Endometrial microvascular endothelial cells (primary cell): ENCODE measurements at regions not wholly inside any gene's neighbourhood (a gene's known extent, or its start where the extent isn't known, plus 50 kb on each side); places are given as distances from the start of the nearest gene placed in this dataset.

Source experiments
- in situ Hi-C: cut with HindIII; loops from 2 replicates; pipeline ENCODE4 v1.10.0; 2017; ENCODE audit warnings: low sequenced_read_pairs, low pct_unique_long_range_greater_than_20kb; ENCODE audit errors: inconsistent ontology term

DNA sequence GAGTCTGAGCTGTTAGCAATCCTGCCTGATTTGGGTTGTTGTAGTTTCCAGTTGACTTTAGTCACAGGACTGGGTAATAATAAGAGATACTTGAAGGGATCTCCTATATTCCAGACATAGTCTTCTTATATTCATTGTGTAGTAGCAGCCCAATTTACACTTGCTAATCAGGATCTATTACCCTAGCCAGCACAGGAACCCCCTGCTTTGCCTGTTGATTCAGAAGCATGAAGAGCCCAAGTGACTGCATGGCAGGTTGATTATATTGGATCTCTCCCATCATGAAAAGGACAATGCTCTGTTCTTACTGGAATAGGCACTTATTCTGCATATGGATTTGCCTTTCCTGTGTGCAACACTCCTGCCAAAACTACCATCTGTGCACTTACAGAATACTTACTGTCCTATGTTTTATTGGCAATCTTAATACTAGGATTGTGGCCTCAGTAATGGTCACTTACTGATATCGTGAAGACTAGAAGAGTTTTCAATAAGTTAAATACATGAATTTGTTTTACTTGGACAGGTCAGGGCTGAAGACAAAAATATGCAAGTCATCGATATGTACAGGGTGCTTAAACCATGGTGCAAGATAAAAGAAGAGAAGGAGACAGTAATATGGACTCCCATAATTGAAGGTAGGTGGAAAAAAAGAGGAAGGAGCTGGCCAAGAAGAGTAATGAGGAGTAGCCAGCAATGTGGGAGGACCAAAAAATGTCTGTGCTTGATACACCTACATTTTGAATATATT, 304.1 kb downstream of the MCTP2 start:
- in situ Hi-C loops, result no loop called here

DNA sequence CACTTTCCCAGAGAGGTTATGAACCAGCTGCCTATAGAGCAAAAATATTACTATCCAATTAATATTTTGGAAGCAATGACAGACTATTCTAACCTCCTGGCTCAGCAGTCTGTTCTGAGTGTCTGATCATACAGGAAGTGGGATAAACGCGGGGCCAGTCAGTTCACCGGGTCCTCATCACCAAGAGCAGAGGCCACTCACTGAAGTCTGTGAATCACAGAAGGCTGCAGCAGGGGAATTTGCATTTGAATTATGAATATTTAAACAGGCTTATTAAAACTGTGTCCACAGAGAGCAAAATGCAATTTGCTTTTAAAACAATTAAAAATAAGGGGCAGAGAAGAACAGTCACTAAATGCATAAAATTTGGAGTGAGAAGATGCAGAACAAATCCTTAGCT, 305.2 kb downstream of the MCTP2 start:
- in situ Hi-C loops, result no loop called here

DNA sequence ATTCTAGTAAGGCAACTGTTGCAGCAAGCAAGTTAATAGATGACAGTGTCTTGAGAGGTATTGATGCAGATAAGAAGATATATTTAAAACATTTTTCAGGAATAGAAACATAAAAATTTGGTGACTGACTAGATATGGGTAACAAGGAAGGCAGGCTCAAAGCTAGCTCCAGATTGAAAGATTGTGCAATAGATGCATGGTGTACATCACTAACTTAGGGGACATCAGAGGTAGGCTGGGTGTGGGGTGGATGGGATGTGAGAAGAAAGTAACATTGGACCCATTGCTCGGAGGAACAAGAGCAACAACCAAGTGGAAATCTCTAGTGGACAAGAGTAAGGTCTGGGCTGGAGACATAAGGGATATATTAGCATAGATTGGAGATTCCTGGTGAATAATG, 306.9 kb downstream of the MCTP2 start:
- in situ Hi-C loops, result no loop called here

DNA sequence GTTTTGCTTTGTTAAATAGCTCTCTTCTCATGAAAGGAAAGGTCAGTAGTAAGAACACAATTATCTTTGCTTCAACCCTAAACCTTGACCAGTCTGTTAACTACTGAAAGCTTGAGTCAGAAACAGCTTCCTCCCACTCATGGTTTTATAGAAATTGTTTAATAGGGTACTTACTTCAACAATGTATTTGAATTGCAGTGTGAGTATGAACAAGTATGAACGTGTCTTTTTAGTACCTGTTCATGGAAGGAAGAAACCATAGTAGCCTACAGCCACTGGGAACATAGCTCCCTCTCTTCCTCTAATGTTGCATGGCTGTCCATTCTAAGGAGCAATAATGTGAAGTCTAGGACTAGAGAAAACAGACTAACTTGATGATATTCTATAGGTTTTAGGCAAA, 311.0 kb downstream of the MCTP2 start:
- in situ Hi-C loops, result no loop called here

DNA sequence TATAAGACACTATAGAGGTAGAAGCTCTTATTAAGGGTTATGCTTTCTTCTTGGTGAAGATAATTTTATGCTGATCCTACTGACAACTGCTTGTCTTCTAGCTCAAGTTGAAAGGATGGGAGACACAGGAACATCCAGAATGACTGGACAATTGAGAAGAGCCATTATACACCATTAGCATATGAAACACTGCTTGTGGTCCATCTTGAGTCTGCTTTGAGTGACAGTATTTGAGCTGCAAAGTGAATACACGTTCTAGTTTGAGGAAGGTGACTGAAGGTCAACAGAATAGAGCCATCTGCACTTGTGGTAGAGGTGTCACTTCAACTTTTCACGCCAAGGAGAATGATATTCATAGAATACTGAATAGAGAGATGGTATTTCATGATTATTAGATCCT, 315.4 kb downstream of the MCTP2 start:
- in situ Hi-C loops, result no loop called here

DNA sequence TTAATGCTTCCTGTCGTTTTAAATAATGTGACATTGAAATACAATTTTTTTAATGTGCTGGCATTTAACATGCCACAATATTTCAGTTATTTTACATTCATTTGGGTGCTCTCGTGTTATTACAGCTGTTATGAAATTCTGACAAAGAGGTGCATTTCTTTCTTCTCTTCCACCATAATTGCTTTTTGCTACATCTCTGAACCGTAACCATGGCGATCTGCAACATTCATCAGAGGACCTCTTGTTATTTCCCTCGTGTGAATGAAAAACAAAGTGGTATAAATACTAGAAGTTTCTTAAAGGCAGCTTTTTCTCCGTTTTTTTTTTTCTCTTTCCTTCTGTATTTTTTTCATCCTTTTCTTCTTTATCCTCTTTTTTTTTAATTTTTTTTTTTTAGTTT, 316.4 kb downstream of the MCTP2 start:
- in situ Hi-C loops, result no loop called here

DNA sequence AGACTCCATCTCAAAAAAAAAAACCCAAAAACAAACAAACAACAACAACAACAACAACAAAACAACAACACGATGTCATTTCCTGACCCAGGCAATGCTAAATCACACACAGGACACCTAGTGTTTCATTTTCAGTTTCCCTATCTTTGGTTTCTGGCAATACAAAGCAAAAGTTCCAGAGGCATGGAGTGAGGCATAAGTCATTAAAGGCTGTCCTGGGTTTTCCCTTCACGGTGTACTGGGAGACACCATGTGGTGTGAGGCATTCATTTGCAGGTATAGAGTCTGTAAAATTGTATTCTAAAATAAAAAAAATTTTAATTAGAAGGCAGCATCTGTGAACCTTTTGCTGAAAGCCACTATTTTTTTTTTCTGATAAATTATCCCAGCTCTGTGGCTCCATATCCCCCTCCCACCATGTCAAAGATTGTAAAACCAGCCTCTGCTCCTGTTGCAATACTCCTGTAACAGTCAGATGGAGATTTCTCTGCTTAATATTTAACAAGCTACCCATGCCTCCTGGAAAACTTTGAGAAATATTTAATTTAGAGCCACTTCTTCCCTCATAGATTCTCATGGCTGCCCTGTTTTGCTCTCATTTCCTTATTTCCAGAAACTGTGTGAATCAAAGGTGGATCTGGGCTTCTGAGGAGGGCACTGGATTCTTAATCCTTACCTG, 324.6 kb downstream of the MCTP2 start:
- in situ Hi-C loops, result no loop called here

DNA sequence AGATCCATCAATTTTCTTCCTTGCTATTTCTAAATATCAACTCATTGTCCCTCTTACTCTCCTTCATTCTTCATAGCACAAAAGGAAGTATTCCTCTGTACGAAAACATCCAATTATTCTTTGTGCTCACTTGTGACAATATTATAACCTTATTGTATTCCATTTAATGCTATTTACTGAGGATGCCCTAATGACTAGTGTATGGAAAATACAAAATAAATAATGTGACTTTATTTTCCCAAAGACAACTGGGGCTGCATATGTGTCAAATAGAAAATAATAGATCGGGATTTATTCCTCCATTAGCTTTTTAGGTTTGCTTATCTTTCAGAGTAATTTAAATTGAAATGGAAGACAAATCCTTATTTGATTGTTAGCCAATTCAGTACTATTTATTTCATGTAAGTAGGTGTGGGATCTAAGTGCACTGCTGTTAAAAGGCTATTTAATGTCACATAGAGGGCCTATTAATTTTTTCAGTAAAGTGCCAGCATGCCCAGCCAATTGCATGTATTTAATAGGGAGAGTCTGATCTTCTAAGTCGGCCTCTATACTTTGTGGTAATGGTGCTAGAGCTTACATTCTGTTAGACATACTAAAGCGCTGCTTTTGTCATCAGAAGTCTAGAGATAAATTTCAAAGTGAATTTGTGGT, 329.8 kb downstream of the MCTP2 start:
- in situ Hi-C loops, result no loop called here

DNA sequence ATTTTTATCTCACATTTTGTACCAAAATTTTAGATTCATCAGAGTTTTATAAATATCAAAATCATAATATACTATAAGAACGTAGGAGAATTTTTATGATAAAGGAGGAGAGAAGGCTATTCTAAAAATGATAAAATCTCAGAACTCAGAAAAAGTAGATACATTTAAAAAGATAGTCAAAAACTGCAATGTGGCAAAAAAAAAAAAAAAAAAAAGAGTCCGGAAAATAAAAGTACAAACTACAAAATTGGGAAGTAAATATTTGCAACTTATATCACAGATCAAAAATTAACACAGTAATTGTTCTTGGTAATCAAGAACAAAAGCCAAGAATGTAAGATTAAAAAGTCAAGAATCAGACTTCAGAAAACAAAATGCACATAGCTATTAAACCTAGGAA, 332.1 kb downstream of the MCTP2 start:
- in situ Hi-C loops, result no loop called here

DNA sequence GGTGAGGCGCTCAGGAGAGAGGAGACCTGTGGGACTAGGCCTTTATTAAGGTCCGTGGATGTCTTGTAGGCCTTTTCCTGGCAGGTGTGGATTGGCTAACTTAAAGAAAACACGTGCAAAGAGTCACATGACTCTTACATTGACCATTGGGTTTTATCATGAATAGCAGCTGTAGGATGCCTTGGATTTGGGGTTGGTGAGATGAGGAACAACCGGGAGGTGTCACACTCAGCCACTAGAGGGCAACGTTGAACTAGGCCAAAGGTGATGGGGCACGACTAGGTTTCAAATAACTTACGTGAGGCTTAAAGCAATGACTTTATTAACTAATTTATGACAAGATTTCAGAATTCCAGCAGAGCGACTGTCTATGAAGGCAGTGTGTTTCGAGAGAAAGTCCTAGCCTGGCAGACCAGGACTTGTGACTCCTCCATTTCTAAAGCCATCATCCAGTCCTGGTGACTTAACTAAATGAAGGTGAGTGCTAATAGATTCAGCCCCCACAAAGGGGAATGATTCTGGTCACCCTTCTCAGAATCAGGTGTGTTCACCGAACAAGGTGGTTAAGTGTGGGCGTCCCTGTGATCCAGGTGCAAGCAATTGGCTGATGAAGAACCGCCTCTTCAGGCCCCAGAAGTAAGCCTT, 345.6 kb downstream of the MCTP2 start:
- in situ Hi-C loops, result no loop called here

DNA sequence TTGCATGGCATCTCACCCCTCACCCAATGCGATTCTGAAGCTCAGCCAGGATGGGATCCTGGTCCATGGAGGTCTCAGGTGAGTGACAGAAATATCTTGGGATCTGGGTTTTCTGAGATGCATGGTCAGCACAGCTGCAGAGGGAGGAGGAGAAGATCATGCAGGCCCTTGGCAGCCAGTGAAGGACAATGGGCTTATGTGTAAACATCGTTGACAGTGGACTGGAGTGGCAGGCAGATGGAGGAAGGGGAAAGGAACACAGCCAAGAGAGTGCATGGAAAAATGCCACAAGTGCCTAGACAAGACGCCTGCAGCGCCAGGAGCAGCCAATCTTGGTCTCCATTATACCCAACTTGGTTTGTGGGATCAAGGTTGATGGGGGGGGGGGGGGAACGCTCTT, 347.9 kb downstream of the MCTP2 start:
- in situ Hi-C loops, result no loop called here

DNA sequence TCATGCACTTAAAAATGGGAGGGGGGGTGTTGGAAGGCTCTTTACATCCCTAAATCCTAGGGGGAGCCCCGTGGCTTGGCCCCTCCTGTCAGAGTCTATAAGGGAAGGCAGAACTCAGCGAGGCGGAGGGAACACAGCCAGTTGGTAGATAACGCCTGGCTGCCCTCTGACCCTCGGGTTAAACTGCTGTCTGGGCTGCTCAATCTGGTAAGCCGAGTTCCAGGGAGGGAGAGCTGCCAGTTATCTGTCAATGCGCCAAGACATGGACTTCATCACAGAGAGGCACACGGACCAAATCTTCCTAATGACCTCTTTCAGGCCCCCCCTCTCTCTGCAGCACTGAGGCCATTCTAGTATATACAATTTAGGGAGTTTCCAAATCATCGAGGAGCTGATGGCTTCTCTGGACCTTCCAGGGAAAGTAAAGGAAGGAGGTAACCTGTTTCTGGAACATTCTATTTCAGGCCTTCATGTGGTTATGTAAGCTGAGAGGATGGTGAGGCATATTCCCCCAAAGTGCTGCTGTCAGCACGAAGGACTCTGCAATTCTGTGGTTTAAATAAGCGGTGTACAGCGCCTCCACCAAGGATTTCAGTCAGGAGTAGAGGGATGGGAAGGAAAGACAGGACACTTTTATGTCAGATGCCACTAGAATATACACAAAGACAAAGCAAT, 349.0 kb downstream of the MCTP2 start:
- in situ Hi-C loops, result no loop called here

DNA sequence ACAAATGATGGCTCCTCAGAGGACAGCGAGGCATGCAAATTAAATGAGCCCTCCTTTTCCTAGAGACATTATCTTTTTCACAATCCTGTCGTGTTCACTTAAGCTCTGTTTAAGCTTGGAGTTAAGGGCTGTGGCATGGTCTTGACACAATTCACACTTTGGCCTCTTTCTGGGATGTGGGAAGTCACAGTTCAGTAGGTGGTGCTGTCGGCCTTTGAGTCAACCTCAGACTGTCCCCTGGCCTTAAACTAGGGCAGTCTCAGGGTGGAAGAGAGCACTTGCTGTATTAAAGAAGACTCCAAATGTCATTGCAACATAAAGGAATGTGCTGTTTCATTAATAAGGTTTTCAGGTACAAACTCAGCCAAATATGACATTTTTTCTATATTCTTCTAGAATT, 351.0 kb downstream of the MCTP2 start:
- in situ Hi-C loops, result no loop called here

DNA sequence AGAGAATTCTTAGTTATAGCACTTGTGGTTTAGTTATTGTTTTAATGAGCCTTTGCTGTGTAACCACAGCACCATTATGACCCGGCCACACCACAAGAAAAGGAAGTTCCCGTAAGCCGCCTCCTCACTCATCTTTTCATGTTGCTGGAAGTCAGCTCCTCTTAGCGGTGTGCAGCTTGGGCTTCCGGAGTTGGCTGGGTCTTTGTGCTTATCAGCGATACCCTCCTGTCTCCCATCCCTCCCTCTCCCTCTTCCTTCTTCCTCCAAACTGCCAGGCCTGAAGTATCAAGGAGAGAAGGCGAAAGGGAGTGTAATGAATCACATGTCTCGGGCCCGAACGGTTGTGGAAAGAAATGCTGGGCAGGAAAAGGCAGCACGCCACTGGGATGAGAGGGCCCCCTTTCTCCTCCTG, 353.5 kb downstream of the MCTP2 start:
- in situ Hi-C loops, result no loop called here

DNA sequence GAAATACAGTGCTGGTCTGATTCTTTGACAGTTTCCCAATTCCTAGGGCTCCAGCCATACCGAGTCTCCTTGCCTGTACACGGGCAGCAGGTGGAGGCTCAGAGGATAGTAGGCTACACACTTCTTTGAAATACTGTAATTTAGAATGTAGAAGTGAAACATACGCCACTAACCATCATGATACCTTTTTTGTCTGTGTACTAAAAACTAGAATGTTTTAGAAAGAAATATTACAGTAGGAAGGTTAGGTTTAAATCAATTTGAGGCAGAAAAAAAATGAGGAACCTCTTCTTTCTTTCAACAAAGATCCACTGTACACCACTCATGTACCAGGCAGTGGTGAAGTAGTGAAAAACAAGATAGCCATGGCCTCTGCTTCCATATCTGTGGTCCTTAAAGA, 354.7 kb downstream of the MCTP2 start:
- in situ Hi-C loops, result no loop called here

DNA sequence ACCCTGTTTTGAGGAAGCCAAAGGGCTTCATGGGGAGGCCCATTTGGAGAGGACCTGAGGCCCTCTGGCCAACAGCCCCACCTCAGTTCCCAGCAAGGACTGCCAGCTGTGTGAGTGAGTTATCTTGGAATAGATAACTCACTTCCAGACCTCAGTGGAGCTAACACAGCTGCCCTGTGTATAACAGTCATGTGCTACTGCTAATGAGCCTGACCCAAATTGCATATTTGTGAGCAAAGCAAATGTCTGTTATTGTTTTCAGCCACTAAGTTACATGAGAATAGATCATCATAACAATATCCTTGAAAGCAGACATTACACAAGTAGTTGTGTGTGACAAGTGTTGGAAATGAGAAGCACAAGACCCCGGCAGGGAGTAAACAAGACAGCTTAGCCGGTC, 355.8 kb downstream of the MCTP2 start:
- in situ Hi-C loops, result no loop called here

DNA sequence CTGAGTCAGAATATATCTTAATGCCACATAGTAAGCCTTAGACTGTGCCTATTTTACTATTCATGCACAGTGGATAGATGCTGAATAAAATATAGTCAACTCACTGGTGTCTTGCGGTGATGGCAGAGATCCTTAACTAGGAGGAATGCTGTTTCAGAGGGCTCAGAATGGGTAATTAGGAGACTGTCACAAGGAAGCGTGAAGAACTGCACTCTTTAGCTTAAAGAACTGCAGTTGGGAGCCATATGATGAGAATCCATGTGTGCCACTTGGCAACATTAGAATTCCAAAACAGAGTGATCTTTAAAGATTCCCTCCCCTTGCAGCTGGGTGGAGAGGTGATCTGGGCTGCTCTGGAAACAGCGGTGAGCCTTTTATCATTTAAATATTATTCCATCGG, 357.6 kb downstream of the MCTP2 start:
- in situ Hi-C loops, result no loop called here

DNA sequence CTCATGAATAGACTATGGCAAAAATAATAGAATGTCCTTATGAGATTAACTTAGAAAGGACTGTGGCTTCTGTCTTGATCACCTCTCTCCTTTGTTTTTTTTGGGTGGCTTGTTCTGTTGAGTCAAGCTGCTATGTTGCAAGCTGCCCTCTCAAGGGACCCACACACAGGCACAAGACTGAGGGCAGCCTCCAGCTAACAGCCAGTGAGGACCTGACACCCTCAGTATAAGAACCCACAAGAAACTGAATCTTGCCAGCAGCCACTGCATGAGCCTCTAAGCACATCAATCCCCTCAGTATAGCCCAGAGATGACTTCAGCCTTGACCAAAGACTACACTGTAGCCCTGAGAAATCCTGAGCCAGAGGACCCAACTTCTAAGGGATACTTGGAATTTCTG, 361.1 kb downstream of the MCTP2 start:
- in situ Hi-C loops, result no loop called here

DNA sequence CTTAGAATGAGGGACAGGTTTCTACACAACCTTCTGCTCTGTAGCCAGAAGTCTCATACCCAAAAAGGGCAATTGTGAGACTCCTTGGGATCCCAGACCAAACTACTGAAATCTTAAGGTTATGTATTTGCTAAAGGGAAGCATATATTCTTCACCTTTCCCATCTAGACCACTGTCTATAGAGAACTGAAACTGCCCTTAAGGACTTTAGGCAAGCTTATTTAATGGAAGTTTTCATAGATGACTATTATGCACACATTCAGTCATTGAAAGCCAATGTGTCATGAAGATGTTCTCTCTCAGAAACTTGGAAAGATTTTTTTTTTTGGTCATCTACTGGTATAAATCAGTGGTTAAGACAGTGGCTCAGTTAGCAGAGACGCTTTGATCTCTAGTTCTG, 365.3 kb downstream of the MCTP2 start:
- in situ Hi-C loops, result no loop called here
